ENCODE measurements at regions not wholly inside any gene's neighbourhood (a gene's known extent, or its start where the extent isn't known, plus 50 kb on each side); places are given as distances from the start of the nearest gene placed in this dataset.

DNA sequence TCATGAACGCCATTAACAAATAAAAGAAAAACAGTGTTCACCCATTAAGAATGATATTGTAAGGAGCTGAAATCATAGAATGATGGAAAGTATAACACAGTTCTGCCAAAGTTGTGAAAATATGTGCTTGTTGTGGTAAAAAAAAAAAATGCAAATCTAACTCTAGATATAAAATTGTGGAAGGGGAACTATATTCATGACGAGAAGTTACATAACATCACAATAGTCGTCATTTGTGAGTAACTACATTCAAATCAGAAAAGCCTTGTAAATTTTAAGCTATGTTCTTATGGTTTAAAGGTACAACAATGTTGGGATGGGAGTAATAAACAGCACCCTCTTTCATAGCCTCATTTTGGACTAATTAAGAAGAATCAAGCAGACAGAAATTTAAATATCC lies 57.6 kb upstream of the PRDM8 start:
- TF ChIP-seq EZH2phosphoT487 (IDR thresholded peaks at IDR 0.05; ENCODE audit: borderline replicate concordance) (no peak), YY1 (IDR thresholded peaks at IDR 0.05; ENCODE audit: extremely low read depth, insufficient replicate concordance, low read depth, low read length) (no peak), POLR2A (IDR thresholded peaks at IDR 0.05; ENCODE audit: borderline replicate concordance, extremely low read depth, insufficient read depth, insufficient read length) (no peak), EZH2 (IDR thresholded peaks at IDR 0.05) (no peak), POLR2AphosphoS5 (IDR thresholded peaks at IDR 0.05; ENCODE audit: low read depth, low read length) (no peak), SIN3A (IDR thresholded peaks at IDR 0.05; ENCODE audit: low read depth) (no peak), CEBPB (IDR thresholded peaks at IDR 0.05; ENCODE audit: low read depth) (no peak), ELF1 (IDR thresholded peaks at IDR 0.05; ENCODE audit: borderline replicate concordance, low read depth) (no peak)
- TF ChIP-seq, protein P1, sequence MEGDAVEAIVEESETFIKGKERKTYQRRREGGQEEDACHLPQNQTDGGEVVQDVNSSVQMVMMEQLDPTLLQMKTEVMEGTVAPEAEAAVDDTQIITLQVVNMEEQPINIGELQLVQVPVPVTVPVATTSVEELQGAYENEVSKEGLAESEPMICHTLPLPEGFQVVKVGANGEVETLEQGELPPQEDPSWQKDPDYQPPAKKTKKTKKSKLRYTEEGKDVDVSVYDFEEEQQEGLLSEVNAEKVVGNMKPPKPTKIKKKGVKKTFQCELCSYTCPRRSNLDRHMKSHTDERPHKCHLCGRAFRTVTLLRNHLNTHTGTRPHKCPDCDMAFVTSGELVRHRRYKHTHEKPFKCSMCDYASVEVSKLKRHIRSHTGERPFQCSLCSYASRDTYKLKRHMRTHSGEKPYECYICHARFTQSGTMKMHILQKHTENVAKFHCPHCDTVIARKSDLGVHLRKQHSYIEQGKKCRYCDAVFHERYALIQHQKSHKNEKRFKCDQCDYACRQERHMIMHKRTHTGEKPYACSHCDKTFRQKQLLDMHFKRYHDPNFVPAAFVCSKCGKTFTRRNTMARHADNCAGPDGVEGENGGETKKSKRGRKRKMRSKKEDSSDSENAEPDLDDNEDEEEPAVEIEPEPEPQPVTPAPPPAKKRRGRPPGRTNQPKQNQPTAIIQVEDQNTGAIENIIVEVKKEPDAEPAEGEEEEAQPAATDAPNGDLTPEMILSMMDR (IDR thresholded peaks at IDR 0.05 in 2 of 3, conservative IDR thresholded peaks at IDR 0.05 in 1 of 3; ENCODE audit: borderline replicate concordance in 1 of 3, insufficient read depth in 1 of 3, low read depth in 2 of 3, low read length in 2 of 3), result no peak
- TF ChIP-seq, protein P2, sequence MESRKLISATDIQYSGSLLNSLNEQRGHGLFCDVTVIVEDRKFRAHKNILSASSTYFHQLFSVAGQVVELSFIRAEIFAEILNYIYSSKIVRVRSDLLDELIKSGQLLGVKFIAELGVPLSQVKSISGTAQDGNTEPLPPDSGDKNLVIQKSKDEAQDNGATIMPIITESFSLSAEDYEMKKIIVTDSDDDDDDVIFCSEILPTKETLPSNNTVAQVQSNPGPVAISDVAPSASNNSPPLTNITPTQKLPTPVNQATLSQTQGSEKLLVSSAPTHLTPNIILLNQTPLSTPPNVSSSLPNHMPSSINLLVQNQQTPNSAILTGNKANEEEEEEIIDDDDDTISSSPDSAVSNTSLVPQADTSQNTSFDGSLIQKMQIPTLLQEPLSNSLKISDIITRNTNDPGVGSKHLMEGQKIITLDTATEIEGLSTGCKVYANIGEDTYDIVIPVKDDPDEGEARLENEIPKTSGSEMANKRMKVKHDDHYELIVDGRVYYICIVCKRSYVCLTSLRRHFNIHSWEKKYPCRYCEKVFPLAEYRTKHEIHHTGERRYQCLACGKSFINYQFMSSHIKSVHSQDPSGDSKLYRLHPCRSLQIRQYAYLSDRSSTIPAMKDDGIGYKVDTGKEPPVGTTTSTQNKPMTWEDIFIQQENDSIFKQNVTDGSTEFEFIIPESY (IDR thresholded peaks at IDR 0.05; ENCODE audit: extremely low read depth, insufficient replicate concordance, low read length), result no peak
- TF ChIP-seq, protein P3, sequence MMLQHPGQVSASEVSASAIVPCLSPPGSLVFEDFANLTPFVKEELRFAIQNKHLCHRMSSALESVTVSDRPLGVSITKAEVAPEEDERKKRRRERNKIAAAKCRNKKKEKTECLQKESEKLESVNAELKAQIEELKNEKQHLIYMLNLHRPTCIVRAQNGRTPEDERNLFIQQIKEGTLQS (IDR thresholded peaks at IDR 0.05), result no peak
- TF ChIP-seq, protein P4, sequence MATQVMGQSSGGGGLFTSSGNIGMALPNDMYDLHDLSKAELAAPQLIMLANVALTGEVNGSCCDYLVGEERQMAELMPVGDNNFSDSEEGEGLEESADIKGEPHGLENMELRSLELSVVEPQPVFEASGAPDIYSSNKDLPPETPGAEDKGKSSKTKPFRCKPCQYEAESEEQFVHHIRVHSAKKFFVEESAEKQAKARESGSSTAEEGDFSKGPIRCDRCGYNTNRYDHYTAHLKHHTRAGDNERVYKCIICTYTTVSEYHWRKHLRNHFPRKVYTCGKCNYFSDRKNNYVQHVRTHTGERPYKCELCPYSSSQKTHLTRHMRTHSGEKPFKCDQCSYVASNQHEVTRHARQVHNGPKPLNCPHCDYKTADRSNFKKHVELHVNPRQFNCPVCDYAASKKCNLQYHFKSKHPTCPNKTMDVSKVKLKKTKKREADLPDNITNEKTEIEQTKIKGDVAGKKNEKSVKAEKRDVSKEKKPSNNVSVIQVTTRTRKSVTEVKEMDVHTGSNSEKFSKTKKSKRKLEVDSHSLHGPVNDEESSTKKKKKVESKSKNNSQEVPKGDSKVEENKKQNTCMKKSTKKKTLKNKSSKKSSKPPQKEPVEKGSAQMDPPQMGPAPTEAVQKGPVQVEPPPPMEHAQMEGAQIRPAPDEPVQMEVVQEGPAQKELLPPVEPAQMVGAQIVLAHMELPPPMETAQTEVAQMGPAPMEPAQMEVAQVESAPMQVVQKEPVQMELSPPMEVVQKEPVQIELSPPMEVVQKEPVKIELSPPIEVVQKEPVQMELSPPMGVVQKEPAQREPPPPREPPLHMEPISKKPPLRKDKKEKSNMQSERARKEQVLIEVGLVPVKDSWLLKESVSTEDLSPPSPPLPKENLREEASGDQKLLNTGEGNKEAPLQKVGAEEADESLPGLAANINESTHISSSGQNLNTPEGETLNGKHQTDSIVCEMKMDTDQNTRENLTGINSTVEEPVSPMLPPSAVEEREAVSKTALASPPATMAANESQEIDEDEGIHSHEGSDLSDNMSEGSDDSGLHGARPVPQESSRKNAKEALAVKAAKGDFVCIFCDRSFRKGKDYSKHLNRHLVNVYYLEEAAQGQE (IDR thresholded peaks at IDR 0.05; ENCODE audit: low read depth), result no peak
- TF ChIP-seq, protein P5, sequence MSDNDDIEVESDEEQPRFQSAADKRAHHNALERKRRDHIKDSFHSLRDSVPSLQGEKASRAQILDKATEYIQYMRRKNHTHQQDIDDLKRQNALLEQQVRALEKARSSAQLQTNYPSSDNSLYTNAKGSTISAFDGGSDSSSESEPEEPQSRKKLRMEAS (IDR thresholded peaks at IDR 0.05), result no peak
